H9 (cell line): ENCODE measurements at regions not wholly inside any gene's neighbourhood (a gene's known extent, or its start where the extent isn't known, plus 50 kb on each side); places are given as distances from the start of the nearest gene placed in this dataset.

Experiments used
- DNase-seq: peaks from one replicate; pipeline ENCODE4 v3.0.0-alpha.2; 2017
- H2AFZ ChIP-seq: one replicate; pipeline ENCODE4 v1.6.1; 2013; ENCODE audit warnings: mild to moderate bottlenecking, low read length, control low read depth, moderate library complexity
- H2AK5ac ChIP-seq: 2 replicates; pipeline ENCODE4 v1.6.1; 2013; ENCODE audit warnings: low read length, control low read depth, mixed read lengths; ENCODE audit not compliant: insufficient read length
- H2BK120ac ChIP-seq: one replicate; pipeline ENCODE4 v1.6.1; 2013; ENCODE audit warnings: low read depth, mild to moderate bottlenecking, low read length, control low read depth, inconsistent platforms; ENCODE audit not compliant: poor library complexity, severe bottlenecking
- H2BK12ac ChIP-seq: 2 replicates; pipeline ENCODE4 v1.6.1; 2013; ENCODE audit warnings: low read length, control low read depth, mixed read lengths, low read depth; ENCODE audit not compliant: insufficient read length
- H2BK15ac ChIP-seq: 2 replicates; pipeline ENCODE4 v1.6.1; 2013; ENCODE audit warnings: low read depth, low read length, control low read depth
- H2BK20ac ChIP-seq: one replicate; pipeline ENCODE4 v1.6.1; 2013; ENCODE audit warnings: low read depth, mild to moderate bottlenecking, low read length, control low read depth, inconsistent platforms; ENCODE audit not compliant: poor library complexity, severe bottlenecking
- H2BK5ac ChIP-seq: 2 replicates; pipeline ENCODE4 v1.6.1; 2013; ENCODE audit warnings: low read length, control low read depth, mixed read lengths; ENCODE audit not compliant: insufficient read length
- H3K14ac ChIP-seq: 2 replicates; pipeline ENCODE4 v1.6.1; 2013; ENCODE audit warnings: low read length, control low read depth; ENCODE audit not compliant: insufficient read depth
- H3K18ac ChIP-seq: 2 replicates; pipeline ENCODE4 v1.6.1; 2013; ENCODE audit warnings: low read depth, mild to moderate bottlenecking, mixed read lengths, low read length, control low read depth; ENCODE audit not compliant: insufficient read length
- H3K23ac ChIP-seq: 2 replicates; pipeline ENCODE4 v1.6.1; 2013; ENCODE audit warnings: low read length, control low read depth, mixed read lengths, low read depth; ENCODE audit not compliant: insufficient read length
- H3K23me2 ChIP-seq: 2 replicates; pipeline ENCODE4 v1.6.1; 2013; ENCODE audit warnings: low read depth, mild to moderate bottlenecking, mixed read lengths, low read length, control low read depth; ENCODE audit not compliant: insufficient read length, poor library complexity, severe bottlenecking
- H3K27ac ChIP-seq: 2 replicates; pipeline ENCODE4 v1.5.1; 2013; ENCODE audit warnings: low read length, control low read depth, mixed read lengths, low read depth; ENCODE audit not compliant: insufficient read length
- H3K27me3 ChIP-seq: 2 replicates; pipeline ENCODE4 v1.6.1; 2013; ENCODE audit warnings: low read length, control low read depth, inconsistent platforms; ENCODE audit not compliant: insufficient read depth
- H3K4ac ChIP-seq: 2 replicates; pipeline ENCODE4 v1.6.1; 2013; ENCODE audit warnings: low read depth, mild to moderate bottlenecking, control low read depth, inconsistent platforms, low read length, moderate library complexity
- H3K4me1 ChIP-seq: 2 replicates; pipeline ENCODE4 v1.6.1; 2013; ENCODE audit warnings: low read length, control low read depth, inconsistent platforms; ENCODE audit not compliant: insufficient read depth
- H3K4me2 ChIP-seq: 2 replicates; pipeline ENCODE4 v1.6.1; 2013; ENCODE audit warnings: low read length, control low read depth, mixed read lengths; ENCODE audit not compliant: insufficient read length, insufficient read depth
- H3K56ac ChIP-seq: 2 replicates; pipeline ENCODE4 v1.6.1; 2013; ENCODE audit warnings: low read depth, mild to moderate bottlenecking, mixed read lengths, low read length, control low read depth; ENCODE audit not compliant: insufficient read length
- H3K79me1 ChIP-seq: 2 replicates; pipeline ENCODE4 v1.6.1; 2013; ENCODE audit warnings: low read depth, mild to moderate bottlenecking, moderate library complexity, low read length, control low read depth, inconsistent platforms; ENCODE audit not compliant: insufficient read depth, poor library complexity, severe bottlenecking
- H3K79me2 ChIP-seq: 2 replicates; pipeline ENCODE4 v1.6.1; 2013; ENCODE audit warnings: low read length, control low read depth, inconsistent platforms; ENCODE audit not compliant: insufficient read depth
- H3K9ac ChIP-seq: 2 replicates; pipeline ENCODE4 v1.6.1; 2013; ENCODE audit warnings: low read length, control low read depth, mixed read lengths; ENCODE audit not compliant: insufficient read length; ENCODE audit errors: extremely low read depth
- H3K9me3 ChIP-seq: one replicate; pipeline ENCODE4 v1.6.1; 2013; ENCODE audit warnings: low read depth, low read length, inconsistent platforms; ENCODE audit not compliant: control insufficient read depth
- H3T11ph ChIP-seq: one replicate; pipeline ENCODE4 v1.6.1; 2013; ENCODE audit warnings: mild to moderate bottlenecking, low read length, control low read depth, inconsistent platforms
- H4K20me1 ChIP-seq: one replicate; pipeline ENCODE4 v1.6.1; 2013; ENCODE audit not compliant: control insufficient read depth, insufficient read length, insufficient read depth
- H4K5ac ChIP-seq: 2 replicates; pipeline ENCODE4 v1.6.1; 2013; ENCODE audit warnings: low read depth, mild to moderate bottlenecking, mixed read lengths, low read length, control low read depth; ENCODE audit not compliant: insufficient read length
- H4K8ac ChIP-seq: replicated peaks from 2 replicates; pipeline ENCODE4 v1.6.1; 2013; ENCODE audit warnings: low read length, control low read depth, mixed read lengths, low read depth; ENCODE audit not compliant: insufficient read length
- H4K91ac ChIP-seq: 2 replicates; pipeline ENCODE4 v1.6.1; 2013; ENCODE audit warnings: low read depth, mild to moderate bottlenecking, moderate library complexity, mixed read lengths, low read length, control low read depth; ENCODE audit not compliant: insufficient read length
- H3K27ac Mint-ChIP-seq, 3 experiments: 2 replicates in 2 of 3; 3 replicates in 1 of 3; pipeline ENCODE4 v1.8.0; 2020 to 2021; ENCODE audit warnings: mixed read lengths in 3 of 3, mild to moderate bottlenecking in 1 of 3, moderate library complexity in 1 of 3
- H3K27me3 Mint-ChIP-seq: 2 replicates; pipeline ENCODE4 v1.8.0; 2021; ENCODE audit warnings: low read depth, mild to moderate bottlenecking, moderate library complexity, mixed read lengths
- H3K36me3 Mint-ChIP-seq, 3 experiments: 2 replicates in 2 of 3; 3 replicates in 1 of 3; pipeline ENCODE4 v1.8.0; 2020 to 2021; ENCODE audit warnings: low read depth in 3 of 3, mixed read lengths in 3 of 3; ENCODE audit not compliant: insufficient read depth in 1 of 3
- H3K4me1 Mint-ChIP-seq, 2 experiments: 2 replicates each; pipeline ENCODE4 v1.8.0; 2020; ENCODE audit warnings: mixed read lengths in 2 of 2
- H3K4me3 Mint-ChIP-seq, 2 experiments: 2 replicates in 1 of 2; 3 replicates in 1 of 2; pipeline ENCODE4 v1.8.0; 2020 to 2021; ENCODE audit warnings: mild to moderate bottlenecking in 2 of 2, mixed read lengths in 2 of 2, moderate library complexity in 1 of 2
- H3K9me3 Mint-ChIP-seq, 2 experiments: 2 replicates in 1 of 2; 3 replicates in 1 of 2; pipeline ENCODE4 v1.8.0; 2020; ENCODE audit warnings: mild to moderate bottlenecking in 2 of 2, mixed read lengths in 2 of 2, moderate library complexity in 1 of 2
- WGBS: extraction: QIAGEN DNeasy Blood & Tissue Kit; methylation state at CpG from one replicate; pipeline ENCODE4 v1.1.7; 2013; ENCODE audit warnings: missing lambda C conversion rate, low lambda C conversion rate, mixed read lengths; ENCODE audit not compliant: insufficient read length; ENCODE audit errors: extremely low coverage; 5-methylcytosine and 5-hydroxymethylcytosine counted together
- TF ChIP-seq, protein P1 (sequence below): fragments of 200-600 bp; sonication (generic); conservative IDR thresholded peaks from 3 replicates; pipeline ENCODE4 v1.8.0; 2021; ENCODE audit warnings: antibody characterized with exemption, mild to moderate bottlenecking

DNA sequence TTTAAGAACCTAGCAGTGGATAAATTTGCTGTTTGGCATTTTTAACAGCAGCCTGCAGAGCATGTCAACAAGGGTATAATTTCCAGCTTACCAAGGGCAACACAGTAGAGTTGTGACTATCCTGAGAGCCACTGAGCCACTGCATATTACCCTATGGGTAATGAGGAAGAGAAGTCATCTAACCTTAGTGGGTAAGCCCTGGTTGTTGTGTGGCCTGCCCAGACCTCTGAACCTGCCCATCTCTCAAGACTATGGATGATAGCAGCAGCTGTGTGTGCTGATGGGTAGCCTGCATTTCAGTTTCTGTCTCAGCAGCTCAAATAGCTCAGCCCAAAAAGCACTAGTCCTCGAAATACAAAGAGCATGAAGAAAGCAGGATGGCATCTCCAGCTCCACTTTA, 56.1 kb upstream of the PIP5K1B start:
- H3K9ac ChIP-seq: no peak overlapping the region
- no peaks in the 10 kb centered on the region for H4K20me1 ChIP-seq
- Mint-ChIP-seq H3K36me3 (no peaks in the 10 kb centered on the region; a peak in 1 of 7 replicates), H3K27ac (no peak overlapping the region), H3K4me1 (0 out of 4 replicates have a peak, but pooled peaks cover 0 to 2% of the 10 kb centered on the region in 2 experiments), H3K27me3 (peaks cover 7% of the 10 kb centered on the region), H3K4me3 (no peak overlapping the region), H3K9me3 (no peaks in the 10 kb centered on the region)
- H4K91ac ChIP-seq: no peak overlapping the region
- H4K8ac ChIP-seq: no peak overlapping the region
- no peak overlapping the region for H2BK5ac ChIP-seq
- DNase-seq: no peak
- no peak overlapping the region for H3K56ac ChIP-seq
- no peak overlapping the region for H2AFZ ChIP-seq
- H3T11ph ChIP-seq: no peak overlapping the region
- no peak overlapping the region for H2BK12ac ChIP-seq
- no peak overlapping the region for H3K14ac ChIP-seq
- no peaks in the 10 kb centered on the region for H3K27me3 ChIP-seq
- no peaks in the 10 kb centered on the region for H3K79me2 ChIP-seq
- no peak overlapping the region for H2AK5ac ChIP-seq
- no peak overlapping the region for H3K18ac ChIP-seq
- no peak overlapping the region for H3K4me2 ChIP-seq
- no peak overlapping the region for H4K5ac ChIP-seq
- no peaks in the 10 kb centered on the region for H3K79me1 ChIP-seq
- no peaks in the 10 kb centered on the region; the same call in 1 of the 2 replicates for H3K4me1 ChIP-seq
- H2BK15ac ChIP-seq: no peak overlapping the region
- H2BK120ac ChIP-seq: no peak overlapping the region
- H3K23me2 ChIP-seq: no peaks in the 10 kb centered on the region
- TF ChIP-seq, protein P1, sequence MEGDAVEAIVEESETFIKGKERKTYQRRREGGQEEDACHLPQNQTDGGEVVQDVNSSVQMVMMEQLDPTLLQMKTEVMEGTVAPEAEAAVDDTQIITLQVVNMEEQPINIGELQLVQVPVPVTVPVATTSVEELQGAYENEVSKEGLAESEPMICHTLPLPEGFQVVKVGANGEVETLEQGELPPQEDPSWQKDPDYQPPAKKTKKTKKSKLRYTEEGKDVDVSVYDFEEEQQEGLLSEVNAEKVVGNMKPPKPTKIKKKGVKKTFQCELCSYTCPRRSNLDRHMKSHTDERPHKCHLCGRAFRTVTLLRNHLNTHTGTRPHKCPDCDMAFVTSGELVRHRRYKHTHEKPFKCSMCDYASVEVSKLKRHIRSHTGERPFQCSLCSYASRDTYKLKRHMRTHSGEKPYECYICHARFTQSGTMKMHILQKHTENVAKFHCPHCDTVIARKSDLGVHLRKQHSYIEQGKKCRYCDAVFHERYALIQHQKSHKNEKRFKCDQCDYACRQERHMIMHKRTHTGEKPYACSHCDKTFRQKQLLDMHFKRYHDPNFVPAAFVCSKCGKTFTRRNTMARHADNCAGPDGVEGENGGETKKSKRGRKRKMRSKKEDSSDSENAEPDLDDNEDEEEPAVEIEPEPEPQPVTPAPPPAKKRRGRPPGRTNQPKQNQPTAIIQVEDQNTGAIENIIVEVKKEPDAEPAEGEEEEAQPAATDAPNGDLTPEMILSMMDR: no peak
- WGBS: no CpG with 5 or more reads among the region's 1 CpG
- H3K9me3 ChIP-seq: no peaks in the 10 kb centered on the region
- no peak overlapping the region for H2BK20ac ChIP-seq
- no peak overlapping the region for H3K23ac ChIP-seq
- no peak overlapping the region for H3K27ac ChIP-seq
- H3K4ac ChIP-seq: no peak overlapping the region
